Kidney epithelial cell (primary cell): ENCODE measurements at regions not wholly inside any gene's neighbourhood (a gene's known extent, or its start where the extent isn't known, plus 50 kb on each side); places are given as distances from the start of the nearest gene placed in this dataset.

Source experiments
- DNase-seq: peaks from one replicate; pipeline ENCODE4 v3.0.0-alpha.2; 2010; ENCODE audit warnings: low read depth
- H3K27me3 ChIP-seq: 2 replicates; pipeline ENCODE4 v1.6.0; 2011; ENCODE audit warnings: low read length; ENCODE audit not compliant: control insufficient read depth, insufficient read depth
- H3K36me3 ChIP-seq: 2 replicates; pipeline ENCODE4 v1.5.1; 2011; ENCODE audit warnings: low read length; ENCODE audit not compliant: control insufficient read depth, insufficient read depth
- H3K4me3 ChIP-seq: 2 replicates; pipeline ENCODE4 v1.5.1; 2011; ENCODE audit warnings: low read depth, mild to moderate bottlenecking, control low read depth, low read length
- CTCF ChIP-seq: IDR thresholded peaks from 2 replicates; pipeline ENCODE4 v1.5.1; 2011; ENCODE audit warnings: mild to moderate bottlenecking, moderate library complexity, low read length, control low read depth, inconsistent platforms; ENCODE audit not compliant: insufficient read depth, poor library complexity, severe bottlenecking

GRCh38 chr13:104920091-104920490 lies 1615.4 kb downstream of the EFNB2 start:
- DNase-seq, result no peak
- H3K27me3 ChIP-seq, result no peaks in the 10 kb centered on the region
- no peak for TF ChIP-seq CTCF
- H3K36me3 ChIP-seq, result no peaks in the 10 kb centered on the region
- H3K4me3 ChIP-seq, result no peak overlapping the region

- Histone ChIP-seq H3K36me3 (no peaks in the 10 kb centered on the region), H3K27me3 (no peaks in the 10 kb centered on the region), H3K4me3 (no peak overlapping the region)
- no peak for TF ChIP-seq CTCF
- no peak for DNase-seq
Measured at GRCh38 chr13:104900191-104900817, 1635.2 kb downstream of the EFNB2 start.

- H3K36me3 ChIP-seq, result no peaks in the 10 kb centered on the region
- no peak for DNase-seq
- H3K4me3 ChIP-seq, result no peak overlapping the region
- no peak for TF ChIP-seq CTCF
- no peaks in the 10 kb centered on the region for H3K27me3 ChIP-seq
Measured at GRCh38 chr13:104898484-104898883, 1637.0 kb downstream of the EFNB2 start.

- DNase-seq, result no peak
- no peaks in the 10 kb centered on the region for H3K27me3 ChIP-seq
- H3K36me3 ChIP-seq, result no peaks in the 10 kb centered on the region
- no peak for TF ChIP-seq CTCF
- H3K4me3 ChIP-seq, result no peak overlapping the region
Measured at GRCh38 chr13:104895521-104895920, 1639.9 kb downstream of the EFNB2 start.

GRCh38 chr13:104875038-104875754 lies 1660.3 kb downstream of the EFNB2 start:
- no peak for TF ChIP-seq CTCF
- H3K36me3 ChIP-seq, result no peaks in the 10 kb centered on the region
- no peak overlapping the region for H3K4me3 ChIP-seq
- H3K27me3 ChIP-seq, result no peaks in the 10 kb centered on the region
- DNase-seq, result no peak

- H3K36me3 ChIP-seq, result no peaks in the 10 kb centered on the region
- no peak for TF ChIP-seq CTCF
Measured at GRCh38 chr13:104872153-104872552, 1663.3 kb downstream of the EFNB2 start.

More at GRCh38 chr13:104872153-104872552, 1663.3 kb downstream of the EFNB2 start:
- Histone ChIP-seq H3K4me3 (no peak overlapping the region), H3K27me3 (no peaks in the 10 kb centered on the region)
- DNase-seq, result no peak
